GM12878 (cell line): ENCODE measurements at regions not wholly inside any gene's neighbourhood (a gene's known extent, or its start where the extent isn't known, plus 50 kb on each side); places are given as distances from the start of the nearest gene placed in this dataset.
"Not testable (repeated sequence)": the region's sequence is repeated elsewhere in the genome, so short reads cannot be mapped to it uniquely, and the experiment has no call there.

Experiments
- ATAC-seq: fragments of 200-7000 bp; cut with Tn5 transposase; 3 replicates; pipeline ENCODE4 v1.9.1; 2020; ENCODE audit warnings: mild to moderate bottlenecking, moderate library complexity
- BruUV-seq: library from RNA; stranded (reverse); fragments of 400-500 nt; replicated peaks from 2 replicates; lab custom pipeline; 2021; lab: Mats Ljungman, UMichigan
- CTCF ChIA-PET: fragments of 300-600 bp; sonication (Branson Sonifier 250); formaldehyde crosslinking; extraction: SDS; loops from one replicate; lab custom pipeline; 2021; ENCODE audit warnings: inconsistent platforms; lab: Yijun Ruan, JAX
- POLR2A ChIA-PET: fragments of 350-600 bp; formaldehyde crosslinking; extraction: SDS; loops from one replicate; lab custom pipeline; 2021; ENCODE audit warnings: inconsistent platforms; lab: Charles Lee
- RAD21 ChIA-PET: fragments of 300-600 bp; sonication (Branson Sonifier 250); formaldehyde crosslinking; loops from one replicate; lab custom pipeline; 2023; ENCODE audit warnings: antibody characterized with exemption; ENCODE audit not compliant: unreplicated experiment; lab: Charles Lee
- SMC1A ChIA-PET: fragments of 300-600 bp; sonication (Branson Sonifier 250); formaldehyde crosslinking; loops from one replicate; lab custom pipeline; 2023; ENCODE audit not compliant: unreplicated experiment, uncharacterized antibody; lab: Charles Lee
- DNase-seq: peaks from one replicate; pipeline ENCODE4 v3.0.0-alpha.2; 2011; ENCODE audit warnings: low read depth, low spot score
- FAIRE-seq: peaks from 3 replicates; lab custom pipeline; 2011; peaks lifted over from hg19 to GRCh38; lab: Jason Lieb, UNC
- H2AFZ ChIP-seq: 2 replicates; pipeline ENCODE4 v1.6.0; 2011; ENCODE audit warnings: low read depth, low read length, control low read depth; ENCODE audit not compliant: control insufficient read depth
- H3K27ac ChIP-seq: 2 replicates; pipeline ENCODE4 v1.5.1; 2011; ENCODE audit warnings: control low read depth; ENCODE audit not compliant: control insufficient read depth, insufficient read depth
- H3K27me3 ChIP-seq, 2 experiments: replicated peaks in 1 of 2; 2 replicates each; pipeline versions ENCODE4 v1.6.0 to v1.6.1; 2011; ENCODE audit warnings: low read length in 1 of 2; ENCODE audit not compliant: control insufficient read depth in 2 of 2, insufficient read depth in 2 of 2
- H3K36me3 ChIP-seq, 2 experiments: 2 replicates each; pipeline ENCODE4 v1.5.1; 2011; ENCODE audit warnings: low read length in 1 of 2; ENCODE audit not compliant: control insufficient read depth in 2 of 2, insufficient read depth in 2 of 2
- H3K4me1 ChIP-seq: 2 replicates; pipeline ENCODE4 v1.6.1; 2011; ENCODE audit warnings: mild to moderate bottlenecking, low read length, moderate library complexity, mixed read lengths; ENCODE audit not compliant: control insufficient read depth, insufficient read depth
- H3K4me2 ChIP-seq: 2 replicates; pipeline ENCODE4 v1.6.0; 2011; ENCODE audit warnings: control low read depth; ENCODE audit not compliant: control insufficient read depth, insufficient read depth
- H3K4me3 ChIP-seq: fragments of 200-600 bp; sonication (generic); 2 replicates; pipeline ENCODE4 v1.5.1; 2016
- H3K79me2 ChIP-seq: 2 replicates; pipeline ENCODE4 v1.6.0; 2011; ENCODE audit warnings: low read length; ENCODE audit not compliant: control insufficient read depth, insufficient read depth
- H3K9ac ChIP-seq: 2 replicates; pipeline ENCODE4 v1.8.0; 2011; ENCODE audit warnings: low read length, control low read depth, mixed read lengths; ENCODE audit not compliant: control insufficient read depth, insufficient read depth
- H3K9me3 ChIP-seq: replicated peaks from 3 replicates; pipeline ENCODE4 v1.5.1; 2011; ENCODE audit warnings: mild to moderate bottlenecking, low read length; ENCODE audit not compliant: control insufficient read depth, insufficient read depth
- H4K20me1 ChIP-seq: 2 replicates; pipeline ENCODE4 v1.6.0; 2011; ENCODE audit not compliant: control insufficient read depth, insufficient read depth
- ATF3 ChIP-seq: IDR thresholded peaks from 2 replicates; pipeline ENCODE4 v1.6.1; 2011; ENCODE audit warnings: low read depth, mild to moderate bottlenecking, low read length, moderate library complexity, borderline replicate concordance; ENCODE audit errors: extremely low read depth
- EZH2 ChIP-seq: IDR thresholded peaks from 2 replicates; pipeline ENCODE4 v1.6.1; 2012; ENCODE audit warnings: low read depth, mild to moderate bottlenecking, control low read depth, inconsistent platforms, low read length, borderline replicate concordance; ENCODE audit not compliant: control insufficient read depth
- GATAD2B ChIP-seq: fragments of 450-650 bp; conservative IDR thresholded peaks from 2 replicates; pipeline ENCODE4 v1.6.1; 2017; ENCODE audit warnings: low read depth, mild to moderate bottlenecking, moderate library complexity
- KDM1A ChIP-seq: fragments of 200-600 bp; sonication (generic); IDR thresholded peaks from 2 replicates; pipeline ENCODE4 v1.6.1; 2016; ENCODE audit warnings: borderline replicate concordance
- NRF1 ChIP-seq: conservative IDR thresholded peaks from 2 replicates; pipeline ENCODE4 v1.6.1; 2011; ENCODE audit warnings: mild to moderate bottlenecking, low read depth, low read length, improper control_type of control experiment
- POU2F2 ChIP-seq: IDR thresholded peaks from 3 replicates; pipeline ENCODE4 v1.6.1; 2011; ENCODE audit warnings: low read depth, mild to moderate bottlenecking, low read length, borderline replicate concordance
- SREBF1 ChIP-seq: IDR thresholded peaks from 2 replicates; pipeline ENCODE4 v1.6.1; 2012; ENCODE audit warnings: mild to moderate bottlenecking, low read length
- SREBF2 ChIP-seq: IDR thresholded peaks from 2 replicates; pipeline ENCODE4 v1.6.1; 2012; ENCODE audit warnings: mild to moderate bottlenecking, low read length
- SUPT20H ChIP-seq: IDR thresholded peaks from 2 replicates; pipeline ENCODE4 v1.6.1; 2011; ENCODE audit warnings: low read depth, mild to moderate bottlenecking, low read length, moderate library complexity, borderline replicate concordance; ENCODE audit not compliant: control insufficient read depth
- TARDBP ChIP-seq: IDR thresholded peaks from 2 replicates; pipeline ENCODE4 v1.6.1; 2016; ENCODE audit warnings: borderline replicate concordance
- ZNF217 ChIP-seq: fragments of 450-650 bp; IDR thresholded peaks from 2 replicates; pipeline ENCODE4 v1.6.1; 2017; ENCODE audit warnings: antibody characterized with exemption, mild to moderate bottlenecking
- ZZZ3 ChIP-seq: IDR thresholded peaks from 2 replicates; pipeline ENCODE4 v1.6.1; 2011; ENCODE audit warnings: low read depth; ENCODE audit not compliant: control insufficient read depth, insufficient read length
- WGBS: methylation state at CpG from one replicate; pipeline ENCODE4 v1.1.6; 2016; ENCODE audit warnings: low lambda C conversion rate; ENCODE audit not compliant: insufficient replicate concordance, insufficient coverage; ENCODE audit errors: missing lambda C conversion rate; 5-methylcytosine and 5-hydroxymethylcytosine counted together
- in situ Hi-C: fragments of 300-500 bp; cut with MboI; formaldehyde crosslinking; loops from 9 replicates; pipeline ENCODE4 v1.14.3; 2018; ENCODE audit warnings: mixed read lengths
- intact Hi-C: fragments of 100-400 bp; cut with micrococcal nuclease; formaldehyde crosslinking; loops from one replicate; pipeline ENCODE4 v1.14.2; 2022; ENCODE audit not compliant: unreplicated experiment
- TF ChIP-seq, protein P1 (sequence below): fragments of 450-650 bp; IDR thresholded peaks from 2 replicates; pipeline ENCODE4 v1.6.1; 2016; ENCODE audit warnings: mild to moderate bottlenecking, moderate library complexity, borderline replicate concordance

GRCh38 chr14:36418937-36419336, 98.5 kb upstream of the MBIP start:
- no peaks in the 10 kb centered on the region for H3K79me2 ChIP-seq
- H3K4me2 ChIP-seq: no peak overlapping the region
- ChIA-PET POLR2A (no interaction called here), RAD21 (no interaction called here), CTCF (interaction anchor here (0.8 kb wide), 1 partner anchor 17 kb away, joined by 3 read pairs; no protein-coding TSS in a partner anchor), SMC1A (no interaction called here)
- ATAC-seq (no peak), FAIRE-seq (no peak), DNase-seq (no peak)
- intact Hi-C loops (no loop called here), in situ Hi-C loops (no loop called here)
- H4K20me1 ChIP-seq: no peaks in the 10 kb centered on the region
- no peaks in the 10 kb centered on the region for H3K36me3 ChIP-seq
- no peaks in the 10 kb centered on the region for H3K4me1 ChIP-seq
- no peak overlapping the region for H2AFZ ChIP-seq
- H3K27ac ChIP-seq: no peak overlapping the region
- TF ChIP-seq POU2F2 (no peak), ZZZ3 (no peak), EZH2 (no peak), NRF1 (no peak), GATAD2B (no peak), SREBF2 (no peak), KDM1A (no peak), SUPT20H (no peak), ZNF217 (no peak), ATF3 (no peak), SREBF1 (no peak), TARDBP (no peak)
- TF ChIP-seq, protein P1, sequence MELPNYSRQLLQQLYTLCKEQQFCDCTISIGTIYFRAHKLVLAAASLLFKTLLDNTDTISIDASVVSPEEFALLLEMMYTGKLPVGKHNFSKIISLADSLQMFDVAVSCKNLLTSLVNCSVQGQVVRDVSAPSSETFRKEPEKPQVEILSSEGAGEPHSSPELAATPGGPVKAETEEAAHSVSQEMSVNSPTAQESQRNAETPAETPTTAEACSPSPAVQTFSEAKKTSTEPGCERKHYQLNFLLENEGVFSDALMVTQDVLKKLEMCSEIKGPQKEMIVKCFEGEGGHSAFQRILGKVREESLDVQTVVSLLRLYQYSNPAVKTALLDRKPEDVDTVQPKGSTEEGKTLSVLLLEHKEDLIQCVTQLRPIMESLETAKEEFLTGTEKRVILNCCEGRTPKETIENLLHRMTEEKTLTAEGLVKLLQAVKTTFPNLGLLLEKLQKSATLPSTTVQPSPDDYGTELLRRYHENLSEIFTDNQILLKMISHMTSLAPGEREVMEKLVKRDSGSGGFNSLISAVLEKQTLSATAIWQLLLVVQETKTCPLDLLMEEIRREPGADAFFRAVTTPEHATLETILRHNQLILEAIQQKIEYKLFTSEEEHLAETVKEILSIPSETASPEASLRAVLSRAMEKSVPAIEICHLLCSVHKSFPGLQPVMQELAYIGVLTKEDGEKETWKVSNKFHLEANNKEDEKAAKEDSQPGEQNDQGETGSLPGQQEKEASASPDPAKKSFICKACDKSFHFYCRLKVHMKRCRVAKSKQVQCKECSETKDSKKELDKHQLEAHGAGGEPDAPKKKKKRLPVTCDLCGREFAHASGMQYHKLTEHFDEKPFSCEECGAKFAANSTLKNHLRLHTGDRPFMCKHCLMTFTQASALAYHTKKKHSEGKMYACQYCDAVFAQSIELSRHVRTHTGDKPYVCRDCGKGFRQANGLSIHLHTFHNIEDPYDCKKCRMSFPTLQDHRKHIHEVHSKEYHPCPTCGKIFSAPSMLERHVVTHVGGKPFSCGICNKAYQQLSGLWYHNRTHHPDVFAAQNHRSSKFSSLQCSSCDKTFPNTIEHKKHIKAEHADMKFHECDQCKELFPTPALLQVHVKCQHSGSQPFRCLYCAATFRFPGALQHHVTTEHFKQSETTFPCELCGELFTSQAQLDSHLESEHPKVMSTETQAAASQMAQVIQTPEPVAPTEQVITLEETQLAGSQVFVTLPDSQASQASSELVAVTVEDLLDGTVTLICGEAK: no peak
- no peaks in the 10 kb centered on the region for H3K27me3 ChIP-seq
- BruUV-seq: no TSS peak
- H3K4me3 ChIP-seq: no peak overlapping the region
- H3K9me3 ChIP-seq: no peaks in the 10 kb centered on the region
- no peak overlapping the region for H3K9ac ChIP-seq

DNA sequence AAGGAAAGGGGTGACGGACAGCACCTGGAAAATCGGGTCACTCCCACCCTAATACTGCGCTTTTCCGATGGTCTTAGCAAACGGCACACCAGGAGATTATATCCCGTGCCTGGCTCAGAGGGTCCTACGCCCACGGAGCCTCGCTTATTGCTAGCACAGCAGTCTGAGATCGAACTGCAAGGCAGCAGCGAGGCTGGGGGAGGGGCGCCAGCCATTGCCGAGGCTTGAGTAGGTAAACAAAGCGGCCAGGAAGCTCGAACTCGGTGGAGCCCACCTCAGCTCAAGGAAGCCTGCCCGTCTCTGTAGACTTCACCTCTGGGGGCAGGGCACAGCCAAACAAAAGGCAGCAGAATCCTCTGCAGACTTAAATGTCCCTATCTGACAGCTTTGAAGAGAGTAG, 91.5 kb upstream of the MBIP start:
- DNase-seq, CTCF ChIA-PET, H4K20me1 ChIP-seq, FAIRE-seq, H2AFZ ChIP-seq, RAD21 ChIA-PET, POLR2A ChIA-PET, H3K36me3 ChIP-seq, in situ Hi-C loops, BruUV-seq, H3K9me3 ChIP-seq, SMC1A ChIA-PET, H3K4me1 ChIP-seq, ATAC-seq, H3K4me3 ChIP-seq, H3K79me2 ChIP-seq, H3K27me3 ChIP-seq, intact Hi-C loops, H3K9ac ChIP-seq, H3K27ac ChIP-seq, H3K4me2 ChIP-seq: not testable (repeated sequence)
- WGBS: 52% methylated on average over 13 of the region's 17 CpGs
